IMR-90 (cell line): ENCODE measurements at regions not wholly inside any gene's neighbourhood (a gene's known extent, or its start where the extent isn't known, plus 50 kb on each side); places are given as distances from the start of the nearest gene placed in this dataset.

Experiments used
- ATAC-seq: fragments of 200-7000 bp; cut with Tn5 transposase; 2 replicates; pipeline ENCODE4 v1.9.1; 2020; ENCODE audit warnings: low read depth, mild to moderate bottlenecking, moderate library complexity
- BruUV-seq: library from RNA; stranded (reverse); fragments of 400-500 nt; replicated peaks from 2 replicates; lab custom pipeline; 2021; lab: Mats Ljungman, UMichigan
- CTCF ChIA-PET: fragments of 300-600 bp; formaldehyde crosslinking; extraction: SDS; loops from one replicate; lab custom pipeline; 2021; ENCODE audit warnings: antibody characterized with exemption; lab: Yijun Ruan, JAX
- POLR2A ChIA-PET: fragments of 300-600 bp; sonication (Branson Sonifier 250); formaldehyde crosslinking; loops from one replicate; lab custom pipeline; 2022; ENCODE audit warnings: antibody characterized with exemption; ENCODE audit not compliant: unreplicated experiment; lab: Charles Lee
- DNase-seq: peaks from one replicate; pipeline ENCODE4 v3.0.0; 2013
- H2AFZ ChIP-seq: replicated peaks from 2 replicates; pipeline ENCODE3; 2013; ENCODE audit warnings: low read length, mild to moderate bottlenecking; ENCODE audit not compliant: poor library complexity
- H2AK5ac ChIP-seq: 2 replicates; pipeline ENCODE4 v1.6.1; 2013; ENCODE audit warnings: low read depth, low read length, inconsistent platforms
- H2AK9ac ChIP-seq: replicated peaks from 2 replicates; pipeline ENCODE3; 2013; ENCODE audit warnings: mild to moderate bottlenecking, low read depth, low read length, moderate library complexity; ENCODE audit not compliant: poor library complexity
- H2BK120ac ChIP-seq: 2 replicates; pipeline ENCODE4 v1.6.1; 2013; ENCODE audit warnings: low read depth, low read length, inconsistent platforms
- H2BK15ac ChIP-seq: 3 replicates; pipeline ENCODE4 v1.6.1; 2013; ENCODE audit warnings: low read depth, low read length, inconsistent platforms
- H2BK20ac ChIP-seq: 2 replicates; pipeline ENCODE4 v1.6.1; 2013; ENCODE audit warnings: low read depth, mild to moderate bottlenecking, inconsistent platforms, low read length, moderate library complexity
- H2BK5ac ChIP-seq: 2 replicates; pipeline ENCODE4 v1.6.1; 2013; ENCODE audit warnings: mild to moderate bottlenecking, low read depth, low read length, inconsistent platforms; ENCODE audit not compliant: poor library complexity, severe bottlenecking
- H3K14ac ChIP-seq: replicated peaks from 2 replicates; pipeline ENCODE4 v1.6.1; 2013; ENCODE audit warnings: low read depth, low read length, inconsistent platforms
- H3K18ac ChIP-seq: 2 replicates; pipeline ENCODE4 v1.6.1; 2013; ENCODE audit warnings: low read depth, low read length, control low read depth
- H3K23ac ChIP-seq: 2 replicates; pipeline ENCODE4 v1.6.1; 2013; ENCODE audit warnings: low read depth, low read length, inconsistent platforms
- H3K27ac ChIP-seq: 2 replicates; pipeline ENCODE4 v1.5.1; 2013; ENCODE audit warnings: mild to moderate bottlenecking, control low read depth, low read length; ENCODE audit not compliant: insufficient read depth
- H3K27me3 ChIP-seq: 2 replicates; pipeline ENCODE4 v1.6.1; 2013; ENCODE audit warnings: low read length; ENCODE audit not compliant: control insufficient read depth, insufficient read depth
- H3K36me3 ChIP-seq: 2 replicates; pipeline ENCODE4 v1.6.1; 2013; ENCODE audit warnings: low read length, mixed read lengths; ENCODE audit not compliant: control insufficient read depth, insufficient read depth
- H3K4ac ChIP-seq: 2 replicates; pipeline ENCODE4 v1.6.1; 2013; ENCODE audit warnings: low read depth, low read length, inconsistent platforms
- H3K4me1 ChIP-seq: 2 replicates; pipeline ENCODE4 v1.6.1; 2013; ENCODE audit warnings: low read length, mixed read lengths; ENCODE audit not compliant: control insufficient read depth, insufficient read depth
- H3K4me2 ChIP-seq: 2 replicates; pipeline ENCODE4 v1.6.1; 2013; ENCODE audit warnings: low read depth, mild to moderate bottlenecking, control low read depth, low read length, moderate library complexity
- H3K4me3 ChIP-seq: 2 replicates; pipeline ENCODE4 v1.5.1; 2013; ENCODE audit warnings: low read depth, mild to moderate bottlenecking, control low read depth, low read length, moderate library complexity; ENCODE audit not compliant: insufficient read depth
- H3K56ac ChIP-seq: 2 replicates; pipeline ENCODE4 v1.6.1; 2013; ENCODE audit warnings: low read length, inconsistent platforms; ENCODE audit not compliant: insufficient read depth; ENCODE audit errors: extremely low read depth
- H3K79me1 ChIP-seq, 2 experiments: 2 replicates each; pipeline ENCODE4 v1.6.1; 2013; ENCODE audit warnings: low read length in 2 of 2, inconsistent platforms in 1 of 2, low read depth in 1 of 2
- H3K9ac ChIP-seq: 2 replicates; pipeline ENCODE4 v1.6.1; 2013; ENCODE audit warnings: low read depth, low read length, control low read depth
- H3K9me1 ChIP-seq: 2 replicates; pipeline ENCODE4 v1.6.1; 2013; ENCODE audit warnings: low read length, inconsistent platforms; ENCODE audit not compliant: insufficient read depth
- H3K9me3 ChIP-seq: 2 replicates; pipeline ENCODE4 v1.6.1; 2013; ENCODE audit warnings: low read length; ENCODE audit not compliant: control insufficient read depth, insufficient read depth
- H4K20me1 ChIP-seq: 2 replicates; pipeline ENCODE4 v1.6.1; 2013; ENCODE audit warnings: low read length, inconsistent platforms; ENCODE audit not compliant: insufficient read depth
- H4K5ac ChIP-seq: 2 replicates; pipeline ENCODE4 v1.6.1; 2013; ENCODE audit warnings: mild to moderate bottlenecking, low read depth, low read length, control low read depth
- H4K8ac ChIP-seq, 2 experiments: 2 replicates each; pipeline ENCODE4 v1.6.1; 2013; ENCODE audit warnings: low read depth in 2 of 2, low read length in 2 of 2, control low read depth in 1 of 2, inconsistent platforms in 1 of 2
- H4K91ac ChIP-seq: 2 replicates; pipeline ENCODE4 v1.6.1; 2013; ENCODE audit warnings: low read depth, low read length, inconsistent platforms; ENCODE audit not compliant: insufficient read depth
- MAFK ChIP-seq: IDR thresholded peaks from 2 replicates; pipeline ENCODE4 v1.6.1; 2012; ENCODE audit warnings: low read depth, low read length, improper control_type of control experiment
- MAZ ChIP-seq: IDR thresholded peaks from 2 replicates; pipeline ENCODE4 v1.6.1; 2012; ENCODE audit warnings: low read depth, mild to moderate bottlenecking, low read length, improper control_type of control experiment, moderate library complexity, borderline replicate concordance
- NFE2L2 ChIP-seq: fragments of 150-350 bp; IDR thresholded peaks from 2 replicates; pipeline ENCODE4 v1.6.1; 2016; ENCODE audit warnings: low read depth, mild to moderate bottlenecking, low read length
- POLR2A ChIP-seq: IDR thresholded peaks from 2 replicates; pipeline ENCODE4 v1.6.1; 2012; ENCODE audit warnings: mild to moderate bottlenecking, low read depth, low read length
- RAD21 ChIP-seq: IDR thresholded peaks from 2 replicates; pipeline ENCODE4 v1.6.1; 2012; ENCODE audit warnings: low read length, improper control_type of control experiment
- RCOR1 ChIP-seq: IDR thresholded peaks from 2 replicates; pipeline ENCODE4 v1.6.1; 2012; ENCODE audit warnings: mild to moderate bottlenecking, low read length, improper control_type of control experiment; ENCODE audit not compliant: insufficient replicate concordance
- RFX5 ChIP-seq: IDR thresholded peaks from 2 replicates; pipeline ENCODE4 v1.8.0; 2012; ENCODE audit warnings: low read depth, mild to moderate bottlenecking, low read length, moderate library complexity
- WGBS, 2 experiments: methylation state at CpG; one replicate each; pipeline versions ENCODE4 v1.1.5 to v1.1.7; 2013; ENCODE audit warnings: missing lambda C conversion rate in 2 of 2; ENCODE audit not compliant: insufficient read length in 1 of 2; ENCODE audit errors: extremely low coverage in 2 of 2; 5-methylcytosine and 5-hydroxymethylcytosine counted together
- dilution Hi-C: fragments of 300-500 bp; cut with HindIII; formaldehyde crosslinking; loops from one replicate; pipeline ENCODE4 v1.14.3; 2018; ENCODE audit warnings: low sequenced_read_pairs; ENCODE audit not compliant: unreplicated experiment
- in situ Hi-C: fragments of 300-500 bp; cut with MboI; formaldehyde crosslinking; loops from 3 replicates; pipeline ENCODE4 v1.14.3; 2019; ENCODE audit warnings: low sequenced_read_pairs, inconsistent platforms, mixed read lengths
- intact Hi-C: fragments of 100-400 bp; cut with micrococcal nuclease; formaldehyde crosslinking; loops from 2 replicates; pipeline ENCODE4 v1.10.0; 2022

GRCh38 chr4:135281230-135281629 lies 1079.6 kb upstream of the PABPC4L start:
- no peaks in the 10 kb centered on the region for H3K36me3 ChIP-seq
- no peaks in the 10 kb centered on the region for H4K20me1 ChIP-seq
- in situ Hi-C loops (no loop called here), dilution Hi-C loops (no loop called here), intact Hi-C loops (no loop called here)
- H2AK9ac ChIP-seq: no peak overlapping the region
- H2BK120ac ChIP-seq: no peak overlapping the region
- no peak overlapping the region for H4K5ac ChIP-seq
- no peak overlapping the region for H3K56ac ChIP-seq
- H3K9me1 ChIP-seq: no peaks in the 10 kb centered on the region
- DNase-seq (no peak), ATAC-seq (no peak)
- no peak overlapping the region for H4K91ac ChIP-seq
- ChIA-PET POLR2A (no interaction called here), CTCF (no interaction called here)
- WGBS, 2 experiments: no CpG with 5 or more reads among the region's 3 CpGs
- H3K79me1 ChIP-seq: no peaks in the 10 kb centered on the region
- H3K14ac ChIP-seq: no peak overlapping the region
- no peak overlapping the region for H3K9ac ChIP-seq
- no peak overlapping the region for H3K23ac ChIP-seq
- H3K27ac ChIP-seq: no peak overlapping the region
- no peak overlapping the region for H2BK20ac ChIP-seq
- no peaks in the 10 kb centered on the region for H3K9me3 ChIP-seq
- BruUV-seq: no TSS peak
- H2BK5ac ChIP-seq: no peak overlapping the region
- no peak overlapping the region for H3K4me2 ChIP-seq
- H3K27me3 ChIP-seq: no peaks in the 10 kb centered on the region
- TF ChIP-seq POLR2A (no peak), RFX5 (no peak), RAD21 (no peak), RCOR1 (no peak), MAZ (no peak), NFE2L2 (no peak), MAFK (no peak)
- peaks cover 10% of the 10 kb centered on the region for H3K4me1 ChIP-seq
- no peak overlapping the region for H2AK5ac ChIP-seq
- no peak overlapping the region for H3K4me3 ChIP-seq
- H3K18ac ChIP-seq: no peak overlapping the region
- H2AFZ ChIP-seq: no peak overlapping the region
- no peak overlapping the region for H3K4ac ChIP-seq
- no peak overlapping the region for H2BK15ac ChIP-seq
- no peak overlapping the region for H4K8ac ChIP-seq
